ENCODE measurements at regions not wholly inside any gene's neighbourhood (a gene's known extent, or its start where the extent isn't known, plus 50 kb on each side); places are given as distances from the start of the nearest gene placed in this dataset.

- no peak for DNase-seq (ENCODE audit: unreplicated experiment)
- TF ChIP-seq CTCF (IDR thresholded peaks at IDR 0.05; ENCODE audit: unreplicated experiment), result no peak
- BruUV-seq (replicated peaks), result no TSS peak
- Mint-ChIP-seq H3K27ac (ENCODE audit: low read depth, unreplicated experiment) (no peak overlapping the region), H3K4me3 (ENCODE audit: unreplicated experiment) (no peak overlapping the region), H3K36me3 (ENCODE audit: insufficient read depth, unreplicated experiment) (no peaks in the 10 kb centered on the region), H3K27me3 (ENCODE audit: insufficient read depth, unreplicated experiment) (no peaks in the 10 kb centered on the region), H3K9me3 (ENCODE audit: unreplicated experiment) (peaks cover 18% of the 10 kb centered on the region), H3K4me1 (ENCODE audit: insufficient read depth, unreplicated experiment) (no peaks in the 10 kb centered on the region)
- CTCF ChIA-PET, result interaction anchor here (0.9 to 1.2 kb wide), 2 partner anchors 1126 to 1532 kb away, joined by 3 read pairs; no protein-coding TSS in a partner anchor
- intact Hi-C loops (cut with micrococcal nuclease), result no loop called here
- POLR2A ChIA-PET, result no interaction called here
These were observed 110.6 kb upstream of the DDX18 start for GRCh38 chr2:117703858-117704257.

GRCh38 chr2:117704818-117705217, 109.7 kb upstream of the DDX18 start:
- no peaks in the 10 kb centered on the region for H3K27me3 Mint-ChIP-seq (ENCODE audit: insufficient read depth, unreplicated experiment)
- peaks cover 18% of the 10 kb centered on the region for H3K9me3 Mint-ChIP-seq (ENCODE audit: unreplicated experiment)
- no peak overlapping the region for H3K27ac Mint-ChIP-seq (ENCODE audit: low read depth, unreplicated experiment)
- CTCF ChIA-PET, result no interaction called here
- intact Hi-C loops (cut with micrococcal nuclease), result no loop called here
- DNase-seq (ENCODE audit: unreplicated experiment), result no peak
- H3K4me3 Mint-ChIP-seq (ENCODE audit: unreplicated experiment), result no peak overlapping the region
- H3K4me1 Mint-ChIP-seq (ENCODE audit: insufficient read depth, unreplicated experiment), result no peaks in the 10 kb centered on the region
- POLR2A ChIA-PET, result no interaction called here
- TF ChIP-seq CTCF (IDR thresholded peaks at IDR 0.05; ENCODE audit: unreplicated experiment), result no peak
- no peaks in the 10 kb centered on the region for H3K36me3 Mint-ChIP-seq (ENCODE audit: insufficient read depth, unreplicated experiment)
- no TSS peak for BruUV-seq (replicated peaks)

GRCh38 chr2:117707874-117708273, 106.6 kb upstream of the DDX18 start:
- DNase-seq (ENCODE audit: unreplicated experiment), result no peak
- H3K27ac Mint-ChIP-seq (ENCODE audit: low read depth, unreplicated experiment), result no peak overlapping the region
- ChIA-PET POLR2A (no interaction called here), CTCF (no interaction called here)
- no TSS peak for BruUV-seq (replicated peaks)
- H3K4me3 Mint-ChIP-seq (ENCODE audit: unreplicated experiment), result no peak overlapping the region
- no peaks in the 10 kb centered on the region for H3K36me3 Mint-ChIP-seq (ENCODE audit: insufficient read depth, unreplicated experiment)
- peaks cover 36% of the 10 kb centered on the region for H3K9me3 Mint-ChIP-seq (ENCODE audit: unreplicated experiment)
- intact Hi-C loops (cut with micrococcal nuclease), result no loop called here
- no peaks in the 10 kb centered on the region for H3K4me1 Mint-ChIP-seq (ENCODE audit: insufficient read depth, unreplicated experiment)
- no peaks in the 10 kb centered on the region for H3K27me3 Mint-ChIP-seq (ENCODE audit: insufficient read depth, unreplicated experiment)
- no peak for TF ChIP-seq CTCF (IDR thresholded peaks at IDR 0.05; ENCODE audit: unreplicated experiment)

- no peak for DNase-seq (ENCODE audit: unreplicated experiment)
- BruUV-seq (replicated peaks), result no TSS peak
These were observed 101.8 kb upstream of the DDX18 start for GRCh38 chr2:117712684-117713083.

More at GRCh38 chr2:117712684-117713083, 101.8 kb upstream of the DDX18 start:
- H3K36me3 Mint-ChIP-seq (ENCODE audit: insufficient read depth, unreplicated experiment), result no peaks in the 10 kb centered on the region
- H3K4me1 Mint-ChIP-seq (ENCODE audit: insufficient read depth, unreplicated experiment), result no peaks in the 10 kb centered on the region
- POLR2A ChIA-PET, result no interaction called here
- no peak for TF ChIP-seq CTCF (IDR thresholded peaks at IDR 0.05; ENCODE audit: unreplicated experiment)
- intact Hi-C loops (cut with micrococcal nuclease), result no loop called here
- no peaks in the 10 kb centered on the region for H3K27me3 Mint-ChIP-seq (ENCODE audit: insufficient read depth, unreplicated experiment)
- no peak overlapping the region for H3K4me3 Mint-ChIP-seq (ENCODE audit: unreplicated experiment)
- peaks cover 25% of the 10 kb centered on the region for H3K9me3 Mint-ChIP-seq (ENCODE audit: unreplicated experiment)
- H3K27ac Mint-ChIP-seq (ENCODE audit: low read depth, unreplicated experiment), result no peak overlapping the region
- CTCF ChIA-PET, result no interaction called here
